ENCODE measurements at regions not wholly inside any gene's neighbourhood (a gene's known extent, or its start where the extent isn't known, plus 50 kb on each side); places are given as distances from the start of the nearest gene placed in this dataset.

GRCh38 chr4:14853176-14853943 is 148.9 kb upstream of the CPEB2 start:
- no peaks in the 10 kb centered on the region for H3K27me3 ChIP-seq (ENCODE audit: insufficient read depth in 3 of 3, low read length in 2 of 3)
- DNase-seq, result no peak
- no peak overlapping the region for H3K4me3 ChIP-seq
- intact Hi-C loops (cut with DNase I), result no loop called here
- H3K9me3 ChIP-seq, result no peaks in the 10 kb centered on the region
- H3K27ac ChIP-seq, result peak overlapping the region; percentile 47
- TF ChIP-seq CTCF (IDR thresholded peaks at IDR 0.05), result no peak
- H3K36me3 ChIP-seq (ENCODE audit: insufficient read depth in 1 of 2, low read depth in 1 of 2), result no peaks in the 10 kb centered on the region
- H3K4me1 ChIP-seq, result no peaks in the 10 kb centered on the region
- peak; percentile 58 to 75 (median 66) for ATAC-seq
- 84 to 88% (median 88%) methylated on average over 2 of the region's 2 CpGs for WGBS, 3 donors

DNA sequence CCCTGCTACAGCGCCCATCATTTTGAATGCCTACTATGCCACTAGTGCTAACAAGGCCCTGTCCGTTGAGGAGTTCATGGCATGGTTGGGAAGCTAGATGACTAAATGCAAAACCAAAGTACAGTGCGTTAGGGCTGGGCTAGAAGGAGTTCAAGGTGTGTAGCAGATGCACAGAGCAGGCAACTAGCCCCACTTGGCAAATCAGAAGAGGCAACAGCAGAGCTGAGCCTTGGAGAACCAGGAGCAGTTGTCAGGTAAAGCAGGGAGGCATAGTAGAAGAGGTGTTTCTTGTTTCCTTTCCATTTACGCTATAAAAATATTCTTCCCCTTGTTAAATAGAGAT is 146.6 kb upstream of the CPEB2 start:
- DNase-seq, result no peak
- no peak for TF ChIP-seq CTCF (IDR thresholded peaks at IDR 0.05)
- intact Hi-C loops (cut with DNase I), result loop anchor here in 1 of 2 donors (5.0 kb wide), 1 partner anchor 147 kb away; the partner anchor contains the start of gene CPEB2
- 89 to 94% (median 91%) methylated on average over 4 of the region's 4 CpGs for WGBS, 3 donors
- no peaks in the 10 kb centered on the region for H3K27me3 ChIP-seq (ENCODE audit: insufficient read depth in 3 of 3, low read length in 2 of 3)
- H3K4me3 ChIP-seq, result no peak overlapping the region
- peak overlapping the region; percentile 68 for H3K27ac ChIP-seq
- no peaks in the 10 kb centered on the region for H3K9me3 ChIP-seq
- no peak for ATAC-seq
- no peaks in the 10 kb centered on the region for H3K36me3 ChIP-seq (ENCODE audit: insufficient read depth in 1 of 2, low read depth in 1 of 2)
- H3K4me1 ChIP-seq, result no peaks in the 10 kb centered on the region

GRCh38 chr4:14856062-14856933 is 146.0 kb upstream of the CPEB2 start:
- no peak overlapping the region for H3K4me3 ChIP-seq
- DNase-seq, result peak; percentile 46 to 57
- WGBS, 3 donors, result 30 to 49% (median 32%) methylated on average over 5 of the region's 5 CpGs

GRCh38 chr4:14856934-14857235 is 145.4 kb upstream of the CPEB2 start:
- Histone ChIP-seq H3K9me3 (no peaks in the 10 kb centered on the region), H3K4me3 (no peak overlapping the region), H3K27ac (peak overlapping the region; percentile 62), H3K4me1 (no peaks in the 10 kb centered on the region), H3K27me3 (ENCODE audit: insufficient read depth in 3 of 3, low read length in 2 of 3) (no peaks in the 10 kb centered on the region), H3K36me3 (ENCODE audit: insufficient read depth in 1 of 2, low read depth in 1 of 2) (no peaks in the 10 kb centered on the region)
- ATAC-seq, result no peak
- DNase-seq, result no peak
- intact Hi-C loops (cut with DNase I), result loop anchor here in 1 of 2 donors (5.0 kb wide), 1 partner anchor 145 kb away; the partner anchor contains the start of gene CPEB2
- no peak for TF ChIP-seq CTCF (IDR thresholded peaks at IDR 0.05)
- 82 to 86% (median 83%) methylated on average over 5 of the region's 5 CpGs for WGBS, 3 donors

More at GRCh38 chr4:14856062-14856933, 146.0 kb upstream of the CPEB2 start:
- Histone ChIP-seq H3K36me3 (ENCODE audit: insufficient read depth in 1 of 2, low read depth in 1 of 2) (no peaks in the 10 kb centered on the region), H3K4me1 (no peaks in the 10 kb centered on the region), H3K27ac (peak overlapping the region; percentile 68), H3K27me3 (ENCODE audit: insufficient read depth in 3 of 3, low read length in 2 of 3) (no peaks in the 10 kb centered on the region), H3K9me3 (no peaks in the 10 kb centered on the region)
- intact Hi-C loops (cut with DNase I), result loop anchor here in 1 of 2 donors (5.0 kb wide), 1 partner anchor 146 kb away; the partner anchor contains the start of gene CPEB2
- peak; percentile 95 to 97 (median 96) for ATAC-seq
- no peak for TF ChIP-seq CTCF (IDR thresholded peaks at IDR 0.05)
